AG04450 (cell line): ENCODE measurements at regions not wholly inside any gene's neighbourhood (a gene's known extent, or its start where the extent isn't known, plus 50 kb on each side); places are given as distances from the start of the nearest gene placed in this dataset.
"Not testable (repeated sequence)": the region's sequence is repeated elsewhere in the genome, so short reads cannot be mapped to it uniquely, and the experiment has no call there.

ENCODE experiments used
- CTCF ChIA-PET: fragments of 300-600, 350-600 bp; formaldehyde crosslinking; extraction: SDS; loops from one replicate; lab custom pipeline; 2022; ENCODE audit warnings: antibody characterized with exemption, inconsistent platforms; lab: Charles Lee
- POLR2A ChIA-PET: fragments of 350-600 bp; formaldehyde crosslinking; extraction: SDS; loops from one replicate; lab custom pipeline; 2021; ENCODE audit warnings: antibody characterized with exemption, inconsistent platforms; lab: Yijun Ruan, JAX
- DNase-seq: peaks from one replicate; pipeline ENCODE4 v3.0.0-alpha.2; 2011; ENCODE audit warnings: low read depth, low spot score
- H3K27ac ChIP-seq: one replicate; pipeline ENCODE4 v1.5.1; 2012; ENCODE audit warnings: low read depth, low read length, control low read depth
- H3K27me3 ChIP-seq: one replicate; pipeline ENCODE4 v1.6.0; 2012; ENCODE audit warnings: low read length; ENCODE audit not compliant: control insufficient read depth, insufficient read depth
- H3K4me3 ChIP-seq: 2 replicates; pipeline ENCODE4 v1.5.1; 2011; ENCODE audit warnings: mild to moderate bottlenecking, low read depth, low read length, control low read depth
- H3K9me3 ChIP-seq: 2 replicates; pipeline ENCODE4 v1.5.1; 2012; ENCODE audit warnings: low read length; ENCODE audit not compliant: control insufficient read depth, insufficient read depth
- TF ChIP-seq, protein P1 (sequence below): IDR thresholded peaks from 2 replicates; pipeline ENCODE4 v1.5.1; 2011; ENCODE audit warnings: low read depth, low read length, control low read depth, inconsistent platforms

DNA sequence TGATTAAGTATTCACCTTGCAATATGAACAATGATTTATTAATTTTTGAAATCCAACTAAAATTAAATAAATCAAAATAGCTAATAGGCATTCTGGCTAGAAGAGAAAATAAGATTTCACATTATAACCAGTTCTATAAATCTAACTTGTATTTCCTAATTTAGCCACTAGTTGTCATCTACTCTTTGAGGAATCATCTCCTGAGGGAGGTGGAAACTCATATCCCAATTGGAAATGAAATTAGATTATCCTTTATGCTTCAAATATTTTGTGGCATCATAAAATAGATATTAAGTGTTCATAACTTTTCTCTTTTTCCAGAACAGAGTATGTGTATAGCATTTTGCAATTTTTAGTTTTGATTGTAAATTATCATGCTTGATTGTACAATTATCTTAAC, 558.5 kb upstream of the DIAPH2 start:
- Histone ChIP-seq H3K27me3 (no peaks in the 10 kb centered on the region), H3K27ac (no peak overlapping the region), H3K4me3 (no peak overlapping the region), H3K9me3 (no peaks in the 10 kb centered on the region)
- ChIA-PET CTCF (interaction anchor here (0.6 kb wide), 1 partner anchor 45 kb away, joined by 3 read pairs; no protein-coding TSS in a partner anchor), POLR2A (no interaction called here)
- DNase-seq: no peak
- TF ChIP-seq, protein P1, sequence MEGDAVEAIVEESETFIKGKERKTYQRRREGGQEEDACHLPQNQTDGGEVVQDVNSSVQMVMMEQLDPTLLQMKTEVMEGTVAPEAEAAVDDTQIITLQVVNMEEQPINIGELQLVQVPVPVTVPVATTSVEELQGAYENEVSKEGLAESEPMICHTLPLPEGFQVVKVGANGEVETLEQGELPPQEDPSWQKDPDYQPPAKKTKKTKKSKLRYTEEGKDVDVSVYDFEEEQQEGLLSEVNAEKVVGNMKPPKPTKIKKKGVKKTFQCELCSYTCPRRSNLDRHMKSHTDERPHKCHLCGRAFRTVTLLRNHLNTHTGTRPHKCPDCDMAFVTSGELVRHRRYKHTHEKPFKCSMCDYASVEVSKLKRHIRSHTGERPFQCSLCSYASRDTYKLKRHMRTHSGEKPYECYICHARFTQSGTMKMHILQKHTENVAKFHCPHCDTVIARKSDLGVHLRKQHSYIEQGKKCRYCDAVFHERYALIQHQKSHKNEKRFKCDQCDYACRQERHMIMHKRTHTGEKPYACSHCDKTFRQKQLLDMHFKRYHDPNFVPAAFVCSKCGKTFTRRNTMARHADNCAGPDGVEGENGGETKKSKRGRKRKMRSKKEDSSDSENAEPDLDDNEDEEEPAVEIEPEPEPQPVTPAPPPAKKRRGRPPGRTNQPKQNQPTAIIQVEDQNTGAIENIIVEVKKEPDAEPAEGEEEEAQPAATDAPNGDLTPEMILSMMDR: 0 out of 2 replicates have a peak, but pooled peaks have one; percentile 10

DNA sequence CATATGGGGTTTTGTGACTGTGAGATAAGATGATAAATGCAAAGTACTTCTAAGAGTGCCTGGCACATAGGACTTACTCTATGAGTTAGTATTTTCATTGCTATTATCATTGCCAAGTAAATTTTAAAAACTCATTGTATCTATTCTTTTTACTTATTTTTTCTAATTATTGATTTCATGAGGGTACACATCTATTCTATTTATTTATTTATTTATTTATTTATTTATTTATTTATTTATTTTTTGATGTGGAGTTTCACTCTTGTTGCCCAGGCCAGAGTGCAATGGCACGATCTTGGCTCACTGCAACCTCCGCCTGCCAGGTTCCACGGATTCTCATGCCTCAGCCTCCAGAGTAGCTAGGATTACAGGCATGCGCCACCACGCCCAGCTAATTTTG, 556.6 kb upstream of the DIAPH2 start:
- CTCF ChIA-PET, DNase-seq: not testable (repeated sequence)

DNA sequence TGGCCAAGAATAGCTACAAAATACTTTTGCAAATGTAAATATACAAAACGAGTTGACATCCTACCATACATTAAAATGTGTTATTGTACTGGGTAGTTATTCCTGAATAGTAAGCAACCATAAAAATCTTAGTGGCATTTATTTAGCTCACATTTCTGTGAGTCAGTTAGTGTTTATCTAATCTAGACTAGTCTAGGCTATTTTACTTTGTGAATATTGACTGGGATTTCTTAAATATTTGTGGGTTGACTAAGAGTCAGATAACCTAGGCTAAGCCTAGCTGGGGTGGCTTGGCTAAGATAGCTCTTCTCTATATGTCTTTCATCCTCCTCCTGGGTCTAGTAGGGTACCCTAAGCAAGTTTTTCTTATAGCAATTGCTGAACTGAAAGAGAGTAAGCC, 543.8 kb upstream of the DIAPH2 start:
- ChIA-PET CTCF (interaction anchor here (1.0 kb wide), 1 partner anchor 42 kb away, joined by 4 read pairs; no protein-coding TSS in a partner anchor), POLR2A (no interaction called here)
- Histone ChIP-seq H3K27ac (no peak overlapping the region), H3K27me3 (no peaks in the 10 kb centered on the region), H3K4me3 (no peak overlapping the region), H3K9me3 (no peaks in the 10 kb centered on the region)
- no peak for DNase-seq
- TF ChIP-seq, protein P1: no peak

More for the DNA sequence above, 556.6 kb upstream of the DIAPH2 start:
- H3K4me3 ChIP-seq, H3K27me3 ChIP-seq, H3K9me3 ChIP-seq, POLR2A ChIA-PET, H3K27ac ChIP-seq: not testable (repeated sequence)

DNA sequence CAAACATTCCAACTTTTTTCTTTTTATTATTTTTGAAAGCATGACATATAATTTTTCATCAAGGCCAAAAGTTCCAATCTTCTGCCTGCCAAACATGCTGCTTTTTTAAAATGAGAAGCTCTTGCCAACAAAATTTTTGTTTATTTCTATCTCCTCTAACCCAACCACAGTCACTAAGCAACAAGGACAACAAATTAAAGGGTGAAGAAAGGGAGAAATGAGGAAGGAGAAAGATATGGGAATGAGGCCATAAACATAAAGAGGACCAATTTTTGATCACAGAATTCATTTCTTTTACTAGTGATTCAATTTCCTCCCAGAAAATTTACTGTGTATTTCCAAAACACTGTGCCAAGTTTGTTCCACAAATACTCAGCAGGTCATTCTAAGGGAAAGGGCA, 537.0 kb upstream of the DIAPH2 start:
- Histone ChIP-seq H3K27me3 (no peaks in the 10 kb centered on the region), H3K4me3 (no peak overlapping the region), H3K27ac (no peak overlapping the region), H3K9me3 (no peaks in the 10 kb centered on the region)
- CTCF ChIA-PET: no interaction called here
- TF ChIP-seq, protein P1: no peak
- DNase-seq: no peak
- POLR2A ChIA-PET: no interaction called here

DNA sequence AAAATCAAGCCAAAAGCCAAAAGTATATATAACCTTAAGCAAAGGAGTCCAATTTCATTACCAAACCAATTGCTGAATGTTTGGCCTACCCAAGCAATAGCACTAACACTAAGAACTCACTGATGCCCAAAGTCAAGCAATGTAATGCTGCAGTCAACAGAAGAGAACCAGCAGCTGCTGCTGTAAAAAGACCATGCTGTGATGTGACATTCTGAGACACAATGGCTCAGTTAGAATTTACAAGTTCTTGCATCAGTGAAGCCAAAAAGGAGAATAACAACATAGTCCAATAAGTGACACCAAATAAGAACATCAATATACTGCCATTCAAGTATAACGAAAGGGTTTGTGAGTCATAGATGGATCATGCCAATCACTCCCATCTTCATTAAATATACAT, 514.0 kb upstream of the DIAPH2 start:
- TF ChIP-seq, protein P1: no peak
- H3K27ac ChIP-seq: no peak overlapping the region
- no peaks in the 10 kb centered on the region for H3K9me3 ChIP-seq
- ChIA-PET CTCF (interaction anchor here (1.2 to 1.4 kb wide), 2 partner anchors 12 to 405 kb away, joined by 3 read pairs; no protein-coding TSS in a partner anchor), POLR2A (no interaction called here)
- H3K27me3 ChIP-seq: no peaks in the 10 kb centered on the region
- H3K4me3 ChIP-seq: no peak overlapping the region
- DNase-seq: no peak
